ENCODE measurements at regions not wholly inside any gene's neighbourhood (a gene's known extent, or its start where the extent isn't known, plus 50 kb on each side); places are given as distances from the start of the nearest gene placed in this dataset.

- TF ChIP-seq MAX (IDR thresholded peaks at IDR 0.05; ENCODE audit: low read depth): no peak
- no peak for TF ChIP-seq CTCF (IDR thresholded peaks at IDR 0.05)
- TF ChIP-seq ZBTB33 (IDR thresholded peaks at IDR 0.05; ENCODE audit: borderline replicate concordance, low read depth): no peak
- no peak for TF ChIP-seq RXRA (IDR thresholded peaks at IDR 0.05; ENCODE audit: borderline replicate concordance, low read depth)
- TF ChIP-seq POLR2AphosphoS5 (IDR thresholded peaks at IDR 0.05; ENCODE audit: low read depth, low read length): no peak
- TF ChIP-seq FOSL2 (IDR thresholded peaks at IDR 0.05; ENCODE audit: borderline replicate concordance, low read depth): no peak
- no peak for TF ChIP-seq SIN3A (IDR thresholded peaks at IDR 0.05; ENCODE audit: borderline replicate concordance, low read depth, low read length)
- no peak for TF ChIP-seq JUND (IDR thresholded peaks at IDR 0.05)
Observed at GRCh38 chrX:13939741-13940597, 89.7 kb downstream of the GEMIN8 start.

Measured in SK-N-SH (cell line).